ENCODE measurements at regions not wholly inside any gene's neighbourhood (a gene's known extent, or its start where the extent isn't known, plus 50 kb on each side); places are given as distances from the start of the nearest gene placed in this dataset.
"Not testable (repeated sequence)": the region's sequence is repeated elsewhere in the genome, so short reads cannot be mapped to it uniquely, and the experiment has no call there.

- H3K4me1 ChIP-seq (replicated peaks in 1 of 2), result no peaks in the 10 kb centered on the region
- ATAC-seq (replicated peaks in 6 of 8), result no peak
- H3K27ac ChIP-seq, result no peak overlapping the region
- H3K4me3 ChIP-seq, result no peak overlapping the region
- in situ Hi-C loops (cut with MboI; ENCODE audit: low pct_unique_long_range_greater_than_20kb in 2 of 9, low sequenced_read_pairs in 9 of 9, unreplicated experiment in 9 of 9), result no loop called here
These were observed 81.8 kb upstream of the RBMS1 start for GRCh38 chr2:160575368-160575767.

- no peak overlapping the region for H3K27ac ChIP-seq
- 0 to 100% (median 33%) methylated on average over 1 of the region's 1 CpG; no CpG with 5 or more reads in 1 of the 10 experiments for WGBS, 10 experiments
- in situ Hi-C loops (cut with MboI; ENCODE audit: low pct_unique_long_range_greater_than_20kb in 2 of 9, low sequenced_read_pairs in 9 of 9, unreplicated experiment in 9 of 9), result no loop called here
- no peaks in the 10 kb centered on the region for H3K4me1 ChIP-seq (replicated peaks in 1 of 2)
- peak in 5 of 8 experiments; percentile 17 to 92 (median 49) for ATAC-seq (replicated peaks in 6 of 8)
- no peak overlapping the region for H3K4me3 ChIP-seq
These were observed 82.5 kb upstream of the RBMS1 start for GRCh38 chr2:160576054-160576499.

- H3K4me1 ChIP-seq (replicated peaks in 1 of 2); ATAC-seq (replicated peaks in 6 of 8); H3K27ac ChIP-seq; in situ Hi-C loops (cut with MboI; ENCODE audit: low pct_unique_long_range_greater_than_20kb in 2 of 9, low sequenced_read_pairs in 9 of 9, unreplicated experiment in 9 of 9); H3K4me3 ChIP-seq: not testable (repeated sequence)
- 0 to 83% (median 30%) methylated on average over 1 of the region's 1 CpG; no CpG with 5 or more reads in 4 of the 10 experiments for WGBS, 10 experiments
These were observed 83.5 kb upstream of the RBMS1 start for GRCh38 chr2:160577081-160577480.

- Histone ChIP-seq H3K27ac (no peak overlapping the region), H3K4me1 (replicated peaks in 1 of 2) (peaks cover 2 to 18% of the 10 kb centered on the region in 2 donors), H3K4me3 (no peak overlapping the region)
- peak in 2 of 8 experiments; percentile 21 to 44 for ATAC-seq (replicated peaks in 6 of 8)
- 90 to 100% (median 100%) methylated on average over 1 to 3 of the region's 3 CpGs; no CpG with 5 or more reads in 3 of the 10 experiments for WGBS, 10 experiments
- in situ Hi-C loops (cut with MboI; ENCODE audit: low pct_unique_long_range_greater_than_20kb in 2 of 9, low sequenced_read_pairs in 9 of 9, unreplicated experiment in 9 of 9), result no loop called here
These were observed 87.4 kb upstream of the RBMS1 start for GRCh38 chr2:160581035-160581434.

GRCh38 chr2:160581448-160581847 is 87.8 kb upstream of the RBMS1 start:
- Histone ChIP-seq H3K4me3 (no peak overlapping the region), H3K4me1 (replicated peaks in 1 of 2) (peaks cover 2 to 18% of the 10 kb centered on the region in 2 donors), H3K27ac (no peak overlapping the region)
- WGBS, 10 experiments, result 17 to 96% (median 62%) methylated on average over 1 to 5 of the region's 5 CpGs
- in situ Hi-C loops (cut with MboI; ENCODE audit: low pct_unique_long_range_greater_than_20kb in 2 of 9, low sequenced_read_pairs in 9 of 9, unreplicated experiment in 9 of 9), result no loop called here
- ATAC-seq (replicated peaks in 6 of 8), result peak in 2 of 8 experiments; percentile 8 to 19

- Histone ChIP-seq H3K27ac (no peak overlapping the region), H3K4me3 (no peak overlapping the region), H3K4me1 (replicated peaks in 1 of 2) (peaks cover 2 to 18% of the 10 kb centered on the region in 2 donors)
- in situ Hi-C loops (cut with MboI; ENCODE audit: low pct_unique_long_range_greater_than_20kb in 2 of 9, low sequenced_read_pairs in 9 of 9, unreplicated experiment in 9 of 9), result no loop called here
- WGBS, 10 experiments, result 33 to 100% (median 83%) methylated on average over 2 of the region's 2 CpGs; no CpG with 5 or more reads in 7 of the 10 experiments
- ATAC-seq (replicated peaks in 6 of 8), result peak in 3 of 8 experiments; percentile 9 to 18 (median 15)
These were observed 88.5 kb upstream of the RBMS1 start for GRCh38 chr2:160582081-160582480.

GRCh38 chr2:160582490-160583145 is 89.0 kb upstream of the RBMS1 start:
- no peak overlapping the region for H3K27ac ChIP-seq
- 0 to 100% (median 13%) methylated on average over 1 of the region's 3 CpGs; no CpG with 5 or more reads in 2 of the 10 experiments for WGBS, 10 experiments
- H3K4me1 ChIP-seq (replicated peaks in 1 of 2), result peaks cover 2 to 18% of the 10 kb centered on the region in 2 donors
- ATAC-seq (replicated peaks in 6 of 8), result peak in 4 of 8 experiments; percentile 36 to 91 (median 79)
- in situ Hi-C loops (cut with MboI; ENCODE audit: low pct_unique_long_range_greater_than_20kb in 2 of 9, low sequenced_read_pairs in 9 of 9, unreplicated experiment in 9 of 9), result no loop called here
- no peak overlapping the region for H3K4me3 ChIP-seq

- peaks cover 2 to 18% of the 10 kb centered on the region in 2 donors for H3K4me1 ChIP-seq (replicated peaks in 1 of 2)
- 0 to 43% (median 20%) methylated on average over 1 of the region's 1 CpG; no CpG with 5 or more reads in 2 of the 10 experiments for WGBS, 10 experiments
- H3K4me3 ChIP-seq, result no peak overlapping the region
- in situ Hi-C loops (cut with MboI; ENCODE audit: low pct_unique_long_range_greater_than_20kb in 2 of 9, low sequenced_read_pairs in 9 of 9, unreplicated experiment in 9 of 9), result no loop called here
- H3K27ac ChIP-seq, result no peak overlapping the region
- ATAC-seq (replicated peaks in 6 of 8), result peak in 6 of 8 experiments; percentile 13 to 62 (median 39)
These were observed 89.5 kb upstream of the RBMS1 start for GRCh38 chr2:160583146-160583535.

- 60 to 100% (median 86%) methylated on average over 1 to 6 of the region's 8 CpGs; no CpG with 5 or more reads in 2 of the 10 experiments for WGBS, 10 experiments
- in situ Hi-C loops (cut with MboI; ENCODE audit: low pct_unique_long_range_greater_than_20kb in 2 of 9, low sequenced_read_pairs in 9 of 9, unreplicated experiment in 9 of 9), result no loop called here
- H3K27ac ChIP-seq, result no peak overlapping the region
- peaks cover 2 to 18% of the 10 kb centered on the region in 2 donors for H3K4me1 ChIP-seq (replicated peaks in 1 of 2)
- peak in 5 of 8 experiments; percentile 57 to 90 (median 64) for ATAC-seq (replicated peaks in 6 of 8)
- no peak overlapping the region for H3K4me3 ChIP-seq
These were observed 90.4 kb upstream of the RBMS1 start for GRCh38 chr2:160583813-160584537.

GRCh38 chr2:160584972-160585494 is 91.4 kb upstream of the RBMS1 start:
- Histone ChIP-seq H3K4me1 (replicated peaks in 1 of 2) (peaks cover 2 to 18% of the 10 kb centered on the region in 2 donors), H3K4me3 (no peak overlapping the region), H3K27ac (no peak overlapping the region)
- no peak for ATAC-seq (replicated peaks in 6 of 8)
- in situ Hi-C loops (cut with MboI; ENCODE audit: low pct_unique_long_range_greater_than_20kb in 2 of 9, low sequenced_read_pairs in 9 of 9, unreplicated experiment in 9 of 9), result no loop called here

GRCh38 chr2:160590664-160591063 is 97.1 kb upstream of the RBMS1 start:
- in situ Hi-C loops (cut with MboI; ENCODE audit: low pct_unique_long_range_greater_than_20kb in 2 of 9, low sequenced_read_pairs in 9 of 9, unreplicated experiment in 9 of 9), result no loop called here
- Histone ChIP-seq H3K4me3 (no peak overlapping the region), H3K4me1 (replicated peaks in 1 of 2) (no peaks in the 10 kb centered on the region), H3K27ac (no peak overlapping the region)
- ATAC-seq (replicated peaks in 6 of 8), result no peak
- WGBS, 10 experiments, result 40 to 100% (median 71%) methylated on average over 1 of the region's 1 CpG; no CpG with 5 or more reads in 6 of the 10 experiments

- in situ Hi-C loops (cut with MboI; ENCODE audit: low pct_unique_long_range_greater_than_20kb in 2 of 9, low sequenced_read_pairs in 9 of 9, unreplicated experiment in 9 of 9), result no loop called here
- Histone ChIP-seq H3K4me1 (replicated peaks in 1 of 2) (no peaks in the 10 kb centered on the region), H3K27ac (no peak overlapping the region), H3K4me3 (no peak overlapping the region)
- ATAC-seq (replicated peaks in 6 of 8), result no peak
- WGBS, 10 experiments, result 54 to 100% (median 85%) methylated on average over 1 of the region's 1 CpG
These were observed 98.8 kb upstream of the RBMS1 start for GRCh38 chr2:160592401-160592800.

GRCh38 chr2:160592993-160593392 is 99.4 kb upstream of the RBMS1 start:
- Histone ChIP-seq H3K4me3 (no peak overlapping the region), H3K27ac (no peak overlapping the region), H3K4me1 (replicated peaks in 1 of 2) (no peaks in the 10 kb centered on the region)
- no peak for ATAC-seq (replicated peaks in 6 of 8)
- in situ Hi-C loops (cut with MboI; ENCODE audit: low pct_unique_long_range_greater_than_20kb in 2 of 9, low sequenced_read_pairs in 9 of 9, unreplicated experiment in 9 of 9), result no loop called here
